ENCODE measurements at regions not wholly inside any gene's neighbourhood (a gene's known extent, or its start where the extent isn't known, plus 50 kb on each side); places are given as distances from the start of the nearest gene placed in this dataset.

DNA sequence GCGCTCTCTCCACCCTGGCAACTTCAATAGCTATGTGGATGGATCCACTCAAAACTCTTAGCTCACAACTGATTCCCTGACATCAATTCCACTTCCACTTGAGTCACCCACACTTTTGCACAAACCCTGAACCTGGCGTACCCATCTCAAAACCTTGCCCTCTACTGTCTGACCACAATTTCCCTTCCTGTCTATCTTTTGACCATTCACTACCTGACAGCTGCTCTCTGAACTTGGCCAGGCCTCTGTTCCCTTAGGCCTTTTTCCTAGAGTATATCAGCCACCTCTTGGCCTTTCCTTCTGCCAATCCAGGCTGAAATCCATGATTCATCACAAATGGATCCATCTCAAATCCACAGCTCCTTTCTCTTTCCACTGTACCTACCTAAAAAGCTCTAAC is 106.0 kb downstream of the RPL27A start:
- TF ChIP-seq CTCF (conservative IDR thresholded peaks at IDR 0.05; ENCODE audit: low read length): no peak

DNA sequence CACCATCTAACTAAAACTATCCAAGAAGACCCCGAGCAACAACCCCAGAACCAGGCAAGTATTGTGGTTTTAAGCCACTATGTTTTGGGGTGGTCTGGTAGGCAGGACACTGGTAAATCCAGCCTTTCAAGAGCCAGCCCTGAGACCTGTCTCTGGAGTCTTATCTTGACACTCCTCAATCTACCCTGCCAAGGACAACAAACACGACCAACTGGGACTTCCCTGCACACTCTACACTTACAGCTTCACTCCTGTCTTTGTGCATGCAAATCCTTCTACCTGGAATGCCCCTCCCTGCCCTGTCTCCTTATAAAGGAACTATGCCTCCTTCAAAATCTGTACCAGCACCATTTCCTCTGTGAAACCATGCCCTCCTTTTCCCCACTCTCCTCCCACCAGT is 107.3 kb downstream of the RPL27A start:
- no peak overlapping the region for H3K4me3 ChIP-seq (ENCODE audit: low read length)
- no peak for TF ChIP-seq CTCF (conservative IDR thresholded peaks at IDR 0.05; ENCODE audit: low read length)
- no peak for DNase-seq (ENCODE audit: low read depth)

More for the DNA sequence above, 106.0 kb downstream of the RPL27A start:
- H3K4me3 ChIP-seq (ENCODE audit: low read length): no peak overlapping the region
- DNase-seq (ENCODE audit: low read depth): no peak

DNA sequence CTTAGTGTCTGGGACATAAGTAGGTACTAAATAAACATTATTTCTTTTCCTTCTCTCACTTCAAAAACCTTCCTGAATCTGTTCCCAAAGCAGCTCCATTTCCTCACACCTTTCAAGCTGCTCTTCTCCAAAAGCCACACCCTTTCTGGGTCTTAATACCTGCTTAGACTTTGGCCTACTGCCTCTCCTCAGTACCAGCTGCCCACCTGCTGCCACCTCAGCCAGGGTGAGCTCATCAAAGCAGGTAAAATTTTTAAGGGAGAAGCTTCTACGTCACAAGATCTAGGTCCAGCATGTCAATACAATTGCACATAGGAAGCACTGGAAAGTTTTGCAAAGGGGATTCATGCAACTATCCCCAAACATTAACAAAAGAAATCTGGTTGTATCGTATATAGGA is 108.4 kb downstream of the RPL27A start:
- no peak for DNase-seq (ENCODE audit: low read depth)
- TF ChIP-seq CTCF (conservative IDR thresholded peaks at IDR 0.05; ENCODE audit: low read length): no peak
- H3K4me3 ChIP-seq (ENCODE audit: low read length): no peak overlapping the region

DNA sequence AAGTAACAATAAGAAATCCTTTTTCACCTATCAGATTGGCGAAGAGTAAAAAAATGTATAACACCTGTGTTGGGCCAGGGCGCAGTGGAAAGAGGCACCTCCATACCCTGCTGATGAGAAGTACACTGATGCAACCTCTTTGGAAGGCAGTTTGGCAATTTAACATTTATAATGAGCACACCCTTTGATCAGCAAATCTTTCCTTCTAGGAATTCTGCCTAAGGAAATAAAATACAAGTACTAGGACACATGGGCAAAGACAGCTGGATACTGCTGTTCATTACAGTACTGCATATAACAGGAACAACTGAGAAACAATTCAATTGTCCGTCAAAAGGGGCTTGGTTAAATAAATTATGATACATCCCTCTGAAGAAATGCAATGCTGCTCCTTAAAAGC is 110.1 kb downstream of the RPL27A start:
- H3K4me3 ChIP-seq (ENCODE audit: low read length): no peak overlapping the region
- no peak for TF ChIP-seq CTCF (conservative IDR thresholded peaks at IDR 0.05; ENCODE audit: low read length)
- peak; percentile 17 for DNase-seq (ENCODE audit: low read depth)

DNA sequence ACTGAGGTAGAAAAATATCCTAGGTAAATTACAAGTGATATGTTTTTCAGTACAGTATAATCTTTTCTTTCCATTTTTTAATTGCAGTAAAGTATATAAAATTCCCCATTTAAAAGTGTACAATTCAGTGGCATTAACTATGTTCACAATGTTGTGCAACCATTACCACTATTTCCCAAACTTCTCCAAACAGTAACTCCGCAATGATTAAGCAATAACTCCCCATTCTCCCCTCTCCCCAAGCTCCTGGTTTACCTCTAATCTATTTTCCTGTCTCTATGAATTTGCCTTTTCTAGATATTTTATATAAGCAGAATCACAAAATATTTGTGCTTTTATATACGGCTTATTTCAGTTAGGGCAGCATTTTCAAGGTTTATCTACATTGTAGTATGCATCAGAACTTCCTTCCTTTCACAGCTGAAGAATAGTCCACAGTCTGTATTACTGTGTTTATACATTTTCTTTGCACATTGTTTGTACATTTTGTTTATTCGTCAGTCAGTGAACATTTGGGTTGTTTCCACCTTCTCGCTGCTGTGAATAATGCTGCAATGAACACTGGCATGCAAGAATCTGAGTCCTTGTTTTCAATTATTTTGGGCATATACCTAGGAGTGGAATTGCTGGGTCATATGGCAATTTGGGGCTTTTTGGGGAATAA is 110.7 kb downstream of the RPL27A start:
- no peak overlapping the region for H3K4me3 ChIP-seq (ENCODE audit: low read length)
- peak; percentile 36 for DNase-seq (ENCODE audit: low read depth)
- no peak for TF ChIP-seq CTCF (conservative IDR thresholded peaks at IDR 0.05; ENCODE audit: low read length)

GRCh38 chr11:8794126-8794525 is 111.5 kb downstream of the RPL27A start:
- TF ChIP-seq CTCF (conservative IDR thresholded peaks at IDR 0.05; ENCODE audit: low read length): no peak
- no peak overlapping the region for H3K4me3 ChIP-seq (ENCODE audit: low read length)
- no peak for DNase-seq (ENCODE audit: low read depth)

- peak; percentile 19; the same call in 1 of the 2 replicates for TF ChIP-seq CTCF (conservative IDR thresholded peaks at IDR 0.05; ENCODE audit: low read length)
- DNase-seq (ENCODE audit: low read depth): no peak
- H3K4me3 ChIP-seq (ENCODE audit: low read length): no peak overlapping the region
Observed at GRCh38 chr11:8794677-8795103, 112.1 kb downstream of the RPL27A start.
